ENCODE measurements at regions not wholly inside any gene's neighbourhood (a gene's known extent, or its start where the extent isn't known, plus 50 kb on each side); places are given as distances from the start of the nearest gene placed in this dataset.

GRCh38 chr11:129722529-129722928 is 93.1 kb upstream of the TMEM45B start:
- TF ChIP-seq, protein P1, sequence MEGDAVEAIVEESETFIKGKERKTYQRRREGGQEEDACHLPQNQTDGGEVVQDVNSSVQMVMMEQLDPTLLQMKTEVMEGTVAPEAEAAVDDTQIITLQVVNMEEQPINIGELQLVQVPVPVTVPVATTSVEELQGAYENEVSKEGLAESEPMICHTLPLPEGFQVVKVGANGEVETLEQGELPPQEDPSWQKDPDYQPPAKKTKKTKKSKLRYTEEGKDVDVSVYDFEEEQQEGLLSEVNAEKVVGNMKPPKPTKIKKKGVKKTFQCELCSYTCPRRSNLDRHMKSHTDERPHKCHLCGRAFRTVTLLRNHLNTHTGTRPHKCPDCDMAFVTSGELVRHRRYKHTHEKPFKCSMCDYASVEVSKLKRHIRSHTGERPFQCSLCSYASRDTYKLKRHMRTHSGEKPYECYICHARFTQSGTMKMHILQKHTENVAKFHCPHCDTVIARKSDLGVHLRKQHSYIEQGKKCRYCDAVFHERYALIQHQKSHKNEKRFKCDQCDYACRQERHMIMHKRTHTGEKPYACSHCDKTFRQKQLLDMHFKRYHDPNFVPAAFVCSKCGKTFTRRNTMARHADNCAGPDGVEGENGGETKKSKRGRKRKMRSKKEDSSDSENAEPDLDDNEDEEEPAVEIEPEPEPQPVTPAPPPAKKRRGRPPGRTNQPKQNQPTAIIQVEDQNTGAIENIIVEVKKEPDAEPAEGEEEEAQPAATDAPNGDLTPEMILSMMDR (IDR thresholded peaks at IDR 0.05) = no peak
- TF ChIP-seq EP300 (IDR thresholded peaks at IDR 0.05) = no peak
- no peak for TF ChIP-seq POLR2A (IDR thresholded peaks at IDR 0.05)
- TF ChIP-seq POLR2AphosphoS5 (IDR thresholded peaks at IDR 0.05) = no peak

Data from sigmoid colon (tissue), 4 donors.